ENCODE measurements at regions not wholly inside any gene's neighbourhood (a gene's known extent, or its start where the extent isn't known, plus 50 kb on each side); places are given as distances from the start of the nearest gene placed in this dataset.

- no peak overlapping the region for H3K27ac ChIP-seq
- no peaks in the 10 kb centered on the region for H3K27me3 ChIP-seq (replicated peaks)
- no peaks in the 10 kb centered on the region for H3K4me1 ChIP-seq (replicated peaks)
- H3K9me3 ChIP-seq (replicated peaks): no peaks in the 10 kb centered on the region
- DNase-seq (ENCODE audit: low read depth in 1 of 2, low spot score in 2 of 2): no peak
- H3K4me3 ChIP-seq: no peak overlapping the region
- H3K36me3 ChIP-seq: no peaks in the 10 kb centered on the region
Observed at GRCh38 chr21:16071092-16071491, 341.3 kb downstream of the USP25 start.

GRCh38 chr21:16071761-16072160 is 342.0 kb downstream of the USP25 start:
- Histone ChIP-seq H3K27me3 (replicated peaks) (no peaks in the 10 kb centered on the region), H3K4me3 (no peak overlapping the region), H3K36me3 (no peaks in the 10 kb centered on the region), H3K27ac (no peak overlapping the region), H3K9me3 (replicated peaks) (no peaks in the 10 kb centered on the region), H3K4me1 (replicated peaks) (no peaks in the 10 kb centered on the region)
- DNase-seq (ENCODE audit: low read depth in 1 of 2, low spot score in 2 of 2): no peak

- Histone ChIP-seq H3K9me3 (replicated peaks) (no peaks in the 10 kb centered on the region), H3K4me1 (replicated peaks) (no peaks in the 10 kb centered on the region), H3K27me3 (replicated peaks) (no peaks in the 10 kb centered on the region), H3K36me3 (no peaks in the 10 kb centered on the region), H3K27ac (no peak overlapping the region), H3K4me3 (no peak overlapping the region)
- DNase-seq (ENCODE audit: low read depth in 1 of 2, low spot score in 2 of 2): no peak
Observed at GRCh38 chr21:16072221-16072620, 342.4 kb downstream of the USP25 start.

GRCh38 chr21:16072737-16073136 is 343.0 kb downstream of the USP25 start:
- H3K27me3 ChIP-seq (replicated peaks): no peaks in the 10 kb centered on the region
- H3K4me3 ChIP-seq: no peak overlapping the region
- no peak for DNase-seq (ENCODE audit: low read depth in 1 of 2, low spot score in 2 of 2)
- H3K9me3 ChIP-seq (replicated peaks): no peaks in the 10 kb centered on the region
- no peaks in the 10 kb centered on the region for H3K36me3 ChIP-seq
- no peaks in the 10 kb centered on the region for H3K4me1 ChIP-seq (replicated peaks)
- no peak overlapping the region for H3K27ac ChIP-seq

GRCh38 chr21:16073586-16073985 is 343.8 kb downstream of the USP25 start:
- no peak for DNase-seq (ENCODE audit: low read depth in 1 of 2, low spot score in 2 of 2)
- Histone ChIP-seq H3K9me3 (replicated peaks) (no peaks in the 10 kb centered on the region), H3K4me1 (replicated peaks) (no peaks in the 10 kb centered on the region), H3K36me3 (no peaks in the 10 kb centered on the region), H3K27me3 (replicated peaks) (no peaks in the 10 kb centered on the region), H3K4me3 (no peak overlapping the region), H3K27ac (no peak overlapping the region)

GRCh38 chr21:16074950-16075489 is 345.2 kb downstream of the USP25 start:
- no peaks in the 10 kb centered on the region for H3K36me3 ChIP-seq
- no peak overlapping the region for H3K4me3 ChIP-seq
- no peak for DNase-seq (ENCODE audit: low read depth in 1 of 2, low spot score in 2 of 2)
- no peaks in the 10 kb centered on the region for H3K9me3 ChIP-seq (replicated peaks)
- H3K27ac ChIP-seq: no peak overlapping the region
- no peaks in the 10 kb centered on the region for H3K27me3 ChIP-seq (replicated peaks)
- no peaks in the 10 kb centered on the region for H3K4me1 ChIP-seq (replicated peaks)

GRCh38 chr21:16075649-16076282 is 346.0 kb downstream of the USP25 start:
- no peaks in the 10 kb centered on the region for H3K4me1 ChIP-seq (replicated peaks)
- H3K27ac ChIP-seq: no peak overlapping the region
- no peaks in the 10 kb centered on the region for H3K27me3 ChIP-seq (replicated peaks)
- DNase-seq (ENCODE audit: low read depth in 1 of 2, low spot score in 2 of 2): no peak
- H3K36me3 ChIP-seq: no peaks in the 10 kb centered on the region
- H3K4me3 ChIP-seq: no peak overlapping the region
- no peaks in the 10 kb centered on the region for H3K9me3 ChIP-seq (replicated peaks)

GRCh38 chr21:16076465-16076864 is 346.7 kb downstream of the USP25 start:
- Histone ChIP-seq H3K27me3 (replicated peaks) (no peaks in the 10 kb centered on the region), H3K27ac (no peak overlapping the region), H3K4me3 (no peak overlapping the region), H3K4me1 (replicated peaks) (no peaks in the 10 kb centered on the region), H3K9me3 (replicated peaks) (no peaks in the 10 kb centered on the region), H3K36me3 (no peaks in the 10 kb centered on the region)
- no peak for DNase-seq (ENCODE audit: low read depth in 1 of 2, low spot score in 2 of 2)

- no peaks in the 10 kb centered on the region for H3K9me3 ChIP-seq (replicated peaks)
- no peaks in the 10 kb centered on the region for H3K27me3 ChIP-seq (replicated peaks)
- H3K27ac ChIP-seq: no peak overlapping the region
- no peak overlapping the region for H3K4me3 ChIP-seq
- no peaks in the 10 kb centered on the region for H3K4me1 ChIP-seq (replicated peaks)
- H3K36me3 ChIP-seq: no peaks in the 10 kb centered on the region
- DNase-seq (ENCODE audit: low read depth in 1 of 2, low spot score in 2 of 2): no peak
Observed at GRCh38 chr21:16078382-16078781, 348.6 kb downstream of the USP25 start.

GRCh38 chr21:16079830-16080229 is 350.0 kb downstream of the USP25 start:
- Histone ChIP-seq H3K4me3 (no peak overlapping the region), H3K9me3 (replicated peaks) (no peaks in the 10 kb centered on the region), H3K27ac (no peak overlapping the region), H3K27me3 (replicated peaks) (no peaks in the 10 kb centered on the region), H3K36me3 (no peaks in the 10 kb centered on the region), H3K4me1 (replicated peaks) (no peaks in the 10 kb centered on the region)
- no peak for DNase-seq (ENCODE audit: low read depth in 1 of 2, low spot score in 2 of 2)

- H3K27me3 ChIP-seq (replicated peaks): no peaks in the 10 kb centered on the region
- H3K36me3 ChIP-seq: no peaks in the 10 kb centered on the region
- H3K9me3 ChIP-seq (replicated peaks): no peaks in the 10 kb centered on the region
- no peak overlapping the region for H3K27ac ChIP-seq
- no peaks in the 10 kb centered on the region for H3K4me1 ChIP-seq (replicated peaks)
- no peak for DNase-seq (ENCODE audit: low read depth in 1 of 2, low spot score in 2 of 2)
- no peak overlapping the region for H3K4me3 ChIP-seq
Observed at GRCh38 chr21:16081304-16081703, 351.5 kb downstream of the USP25 start.

GRCh38 chr21:16082038-16082816 is 352.4 kb downstream of the USP25 start:
- Histone ChIP-seq H3K27ac (no peak overlapping the region), H3K36me3 (no peaks in the 10 kb centered on the region), H3K27me3 (replicated peaks) (no peaks in the 10 kb centered on the region), H3K9me3 (replicated peaks) (no peaks in the 10 kb centered on the region), H3K4me1 (replicated peaks) (no peaks in the 10 kb centered on the region), H3K4me3 (no peak overlapping the region)
- peak in 1 of 2 experiments; percentile 7 for DNase-seq (ENCODE audit: low read depth in 1 of 2, low spot score in 2 of 2)

GRCh38 chr21:16084776-16085364 is 355.1 kb downstream of the USP25 start:
- H3K9me3 ChIP-seq (replicated peaks): no peaks in the 10 kb centered on the region
- no peaks in the 10 kb centered on the region for H3K27me3 ChIP-seq (replicated peaks)
- no peak overlapping the region for H3K27ac ChIP-seq
- no peak overlapping the region for H3K4me3 ChIP-seq
- DNase-seq (ENCODE audit: low read depth in 1 of 2, low spot score in 2 of 2): no peak
- no peaks in the 10 kb centered on the region for H3K4me1 ChIP-seq (replicated peaks)
- no peaks in the 10 kb centered on the region for H3K36me3 ChIP-seq

GRCh38 chr21:16085421-16085820 is 355.6 kb downstream of the USP25 start:
- DNase-seq (ENCODE audit: low read depth in 1 of 2, low spot score in 2 of 2): no peak
- H3K4me3 ChIP-seq: no peak overlapping the region
- no peak overlapping the region for H3K27ac ChIP-seq
- H3K27me3 ChIP-seq (replicated peaks): no peaks in the 10 kb centered on the region
- no peaks in the 10 kb centered on the region for H3K36me3 ChIP-seq
- H3K9me3 ChIP-seq (replicated peaks): no peaks in the 10 kb centered on the region
- no peaks in the 10 kb centered on the region for H3K4me1 ChIP-seq (replicated peaks)
